OCI-LY3 (cell line): ENCODE measurements at regions not wholly inside any gene's neighbourhood (a gene's known extent, or its start where the extent isn't known, plus 50 kb on each side); places are given as distances from the start of the nearest gene placed in this dataset.

ENCODE experiments used
- EZH2phosphoT487 ChIP-seq: fragments of 200-600 bp; shearing (Covaris generic); IDR thresholded peaks from 2 replicates; pipeline ENCODE4 v1.6.1; 2018; ENCODE audit warnings: antibody characterized with exemption, mixed run types, low read depth
- TF ChIP-seq, protein P1 (sequence below): fragments of 200-600, 300-600 bp; sonication (generic); IDR thresholded peaks from 2 replicates; pipeline ENCODE4 v1.5.1; 2014; ENCODE audit warnings: antibody characterized with exemption, low read length, low read depth

DNA sequence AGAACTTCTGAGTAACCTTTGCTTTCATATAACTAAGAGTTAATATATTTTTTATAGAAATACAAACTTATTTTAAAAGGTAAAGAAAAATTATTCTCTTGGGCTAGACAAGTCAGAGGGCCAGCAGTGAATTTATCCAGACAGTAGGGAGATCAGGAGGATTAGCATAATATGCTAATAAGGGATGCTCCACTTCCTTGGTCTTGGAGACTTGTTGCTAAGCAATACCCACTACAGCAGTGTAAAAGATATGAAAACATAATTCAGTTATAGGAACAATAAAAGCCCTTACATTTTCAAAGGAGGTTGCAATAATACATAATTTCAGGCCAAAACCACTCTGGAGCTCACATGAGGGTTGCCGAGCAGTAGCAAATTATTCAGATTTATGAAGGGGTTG, 615.6 kb downstream of the KCNH5 start:
- TF ChIP-seq, protein P1, sequence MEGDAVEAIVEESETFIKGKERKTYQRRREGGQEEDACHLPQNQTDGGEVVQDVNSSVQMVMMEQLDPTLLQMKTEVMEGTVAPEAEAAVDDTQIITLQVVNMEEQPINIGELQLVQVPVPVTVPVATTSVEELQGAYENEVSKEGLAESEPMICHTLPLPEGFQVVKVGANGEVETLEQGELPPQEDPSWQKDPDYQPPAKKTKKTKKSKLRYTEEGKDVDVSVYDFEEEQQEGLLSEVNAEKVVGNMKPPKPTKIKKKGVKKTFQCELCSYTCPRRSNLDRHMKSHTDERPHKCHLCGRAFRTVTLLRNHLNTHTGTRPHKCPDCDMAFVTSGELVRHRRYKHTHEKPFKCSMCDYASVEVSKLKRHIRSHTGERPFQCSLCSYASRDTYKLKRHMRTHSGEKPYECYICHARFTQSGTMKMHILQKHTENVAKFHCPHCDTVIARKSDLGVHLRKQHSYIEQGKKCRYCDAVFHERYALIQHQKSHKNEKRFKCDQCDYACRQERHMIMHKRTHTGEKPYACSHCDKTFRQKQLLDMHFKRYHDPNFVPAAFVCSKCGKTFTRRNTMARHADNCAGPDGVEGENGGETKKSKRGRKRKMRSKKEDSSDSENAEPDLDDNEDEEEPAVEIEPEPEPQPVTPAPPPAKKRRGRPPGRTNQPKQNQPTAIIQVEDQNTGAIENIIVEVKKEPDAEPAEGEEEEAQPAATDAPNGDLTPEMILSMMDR, result no peak
- TF ChIP-seq EZH2phosphoT487, result no peak
